HG03460 (cell line): ENCODE measurements at regions not wholly inside any gene's neighbourhood (a gene's known extent, or its start where the extent isn't known, plus 50 kb on each side); places are given as distances from the start of the nearest gene placed in this dataset.

Experiments
- ATAC-seq: cut with Tn5 transposase; IDR thresholded peaks from one replicate; pipeline ENCODE4 v1.9.1; 2021; ENCODE audit not compliant: unreplicated experiment

DNA sequence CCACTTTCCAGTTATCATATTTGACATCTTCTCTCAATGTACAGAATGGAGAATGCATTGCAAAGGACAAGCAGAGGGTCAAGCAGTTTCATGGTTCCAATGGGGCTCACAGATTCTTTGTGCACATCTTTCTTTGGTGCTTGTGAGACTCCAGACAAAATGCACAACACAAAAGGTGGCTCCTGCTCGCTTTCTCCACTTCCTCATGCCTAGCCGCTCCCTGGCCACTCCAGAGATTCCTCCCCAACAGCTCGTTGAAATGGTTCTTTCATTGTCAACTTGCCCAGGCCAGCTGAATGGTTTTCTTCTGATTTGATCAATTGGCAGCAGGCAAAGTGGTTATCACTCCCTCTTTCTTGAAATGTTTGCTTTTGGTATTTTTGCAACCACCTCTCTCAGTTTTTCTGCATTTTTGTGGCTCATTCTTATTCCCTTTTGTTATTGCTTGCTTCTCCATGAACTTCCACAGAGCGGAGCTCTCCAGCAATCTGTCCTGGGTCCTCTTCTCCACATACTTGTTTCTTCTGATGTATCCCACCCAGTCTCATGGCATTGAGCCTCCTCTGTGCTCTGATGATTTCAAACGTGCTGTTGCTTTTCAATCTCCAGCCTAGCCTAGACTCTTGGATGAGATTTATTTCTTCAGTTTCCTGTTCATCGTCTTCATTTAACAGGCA is 507.8 kb upstream of the MKI67 start:
- ATAC-seq, result no peak

DNA sequence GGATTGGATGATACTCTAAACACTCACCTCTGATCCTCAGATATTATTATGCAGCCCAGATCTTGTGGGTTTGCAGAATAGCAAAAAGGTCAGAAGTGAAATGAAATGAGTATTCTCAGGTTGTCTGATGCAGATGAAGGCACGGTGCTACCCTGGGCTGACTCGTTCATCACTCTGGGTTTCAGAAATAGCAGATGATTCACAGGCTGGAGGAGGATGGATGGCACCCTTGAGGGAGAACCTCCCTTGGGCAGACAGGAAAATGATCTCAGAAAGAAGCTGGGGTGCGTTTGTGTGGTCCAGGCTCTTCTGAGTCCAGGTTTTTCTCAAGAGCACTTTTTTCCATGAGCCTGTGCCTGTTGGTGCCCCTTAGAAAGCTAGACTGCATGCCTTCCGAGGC is 515.8 kb upstream of the MKI67 start:
- ATAC-seq, result no peak

DNA sequence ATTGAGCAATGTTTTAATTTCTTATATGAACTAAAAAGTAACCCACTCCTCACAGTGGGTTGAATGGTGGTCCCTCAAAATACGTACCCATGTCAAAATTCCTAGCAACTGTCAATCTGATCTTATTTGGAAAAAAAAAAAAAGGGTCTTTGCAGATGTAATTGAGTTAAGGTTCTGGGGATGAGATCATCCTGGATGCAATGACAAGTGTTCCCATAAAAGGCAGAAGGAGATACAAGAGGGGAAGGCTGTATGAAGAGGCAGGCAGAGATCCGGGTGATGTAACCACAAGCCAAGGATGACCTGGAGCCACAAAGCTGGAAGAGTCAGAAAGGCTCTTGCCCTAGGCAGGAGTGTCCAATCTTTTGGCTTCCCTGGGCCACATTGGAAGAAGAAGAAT is 516.3 kb upstream of the MKI67 start:
- ATAC-seq, result no peak

DNA sequence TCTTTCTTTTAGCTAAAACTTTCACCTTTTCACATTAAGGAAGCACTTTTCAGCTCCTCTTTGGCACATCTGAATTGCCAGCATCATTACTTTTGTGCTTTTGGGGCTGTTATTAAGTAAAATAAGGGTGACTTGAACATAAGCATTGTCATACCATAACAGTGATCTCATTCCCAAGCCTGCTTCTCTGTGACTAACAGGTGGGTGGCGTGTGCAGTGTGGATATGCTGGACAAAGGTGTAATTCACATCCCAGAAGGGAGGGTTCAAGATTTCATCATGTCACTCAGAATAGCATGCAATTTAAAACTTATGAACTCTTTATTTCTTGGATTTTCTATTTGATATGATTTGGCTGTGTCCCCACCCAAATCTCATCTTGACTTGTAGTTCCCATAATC is 517.4 kb upstream of the MKI67 start:
- no peak for ATAC-seq

DNA sequence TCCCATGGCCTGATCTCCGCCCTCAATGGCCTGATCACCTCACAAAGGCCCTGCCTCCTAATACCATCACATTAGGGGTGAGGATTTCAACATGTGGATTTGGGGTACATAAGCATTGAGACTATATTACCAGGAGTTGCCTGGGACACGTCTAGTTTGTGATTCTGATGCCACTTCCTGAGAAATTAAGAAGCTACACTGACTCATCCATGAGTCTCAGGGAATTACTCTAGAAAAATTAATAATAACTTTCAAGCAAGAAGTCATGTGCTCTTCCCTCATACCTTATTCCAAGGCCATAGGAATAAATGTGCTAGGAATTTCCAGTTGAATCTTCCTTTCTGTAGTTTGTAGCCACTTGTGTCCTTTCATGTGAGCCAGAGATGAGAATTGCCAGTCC is 519.3 kb upstream of the MKI67 start:
- ATAC-seq, result no peak

DNA sequence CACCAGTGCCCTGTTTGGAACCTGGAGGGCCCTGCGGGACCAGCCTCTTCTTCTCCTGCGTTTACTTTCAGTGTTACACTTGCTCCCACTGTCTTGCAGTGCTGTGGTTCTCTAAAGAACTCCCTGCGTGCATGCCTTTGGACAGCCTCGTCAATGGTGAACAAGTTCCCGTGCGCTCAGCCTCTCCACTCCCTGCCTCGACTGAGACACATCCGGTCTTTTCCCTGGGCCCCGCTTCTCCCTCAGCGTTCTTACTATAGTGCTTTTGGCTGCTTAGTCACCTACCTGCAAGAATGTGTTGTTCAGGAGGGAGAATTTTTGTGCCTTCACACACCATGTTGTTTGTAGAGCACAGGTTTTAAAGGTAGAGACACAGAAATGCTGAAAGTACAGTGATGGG is 520.7 kb upstream of the MKI67 start:
- ATAC-seq, result no peak

DNA sequence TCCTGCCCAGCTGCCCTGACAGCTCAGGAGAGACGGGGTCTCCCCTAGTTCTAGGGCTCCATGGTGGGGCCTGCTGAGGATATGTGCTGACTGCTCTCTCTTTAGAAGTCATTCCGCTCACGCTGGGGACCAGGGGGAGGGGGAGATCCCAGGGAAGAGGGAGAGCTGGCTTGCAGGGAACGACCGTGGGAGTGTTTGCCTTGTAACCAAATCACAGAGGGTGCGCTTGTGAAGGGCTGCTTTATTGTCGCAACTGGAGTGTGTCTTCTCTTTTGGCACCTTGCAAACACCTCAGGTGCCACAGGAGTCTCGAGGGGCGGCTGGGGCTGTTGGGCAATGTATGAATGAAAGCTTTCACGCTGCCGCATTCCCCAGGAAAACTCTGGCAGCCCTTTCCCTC is 531.3 kb upstream of the MKI67 start:
- ATAC-seq, result no peak

DNA sequence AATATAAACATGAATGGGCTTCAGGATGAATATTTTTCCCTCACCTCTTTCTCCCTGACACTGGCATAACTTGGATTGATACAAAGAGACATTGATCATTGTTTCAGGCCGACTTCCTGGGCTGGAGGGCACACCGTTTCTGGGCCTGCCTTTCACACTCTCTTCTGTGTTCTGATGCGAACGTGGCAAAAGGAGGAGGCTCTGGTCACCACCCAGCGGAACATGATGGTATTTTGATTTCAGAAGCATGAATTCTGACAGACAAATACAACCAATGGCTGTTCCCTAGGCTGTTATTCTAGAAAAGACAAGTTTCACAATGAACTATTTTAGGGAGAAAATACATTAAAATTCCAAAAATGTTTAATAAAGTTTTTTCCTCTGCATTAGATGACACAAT is 534.5 kb upstream of the MKI67 start:
- no peak for ATAC-seq

DNA sequence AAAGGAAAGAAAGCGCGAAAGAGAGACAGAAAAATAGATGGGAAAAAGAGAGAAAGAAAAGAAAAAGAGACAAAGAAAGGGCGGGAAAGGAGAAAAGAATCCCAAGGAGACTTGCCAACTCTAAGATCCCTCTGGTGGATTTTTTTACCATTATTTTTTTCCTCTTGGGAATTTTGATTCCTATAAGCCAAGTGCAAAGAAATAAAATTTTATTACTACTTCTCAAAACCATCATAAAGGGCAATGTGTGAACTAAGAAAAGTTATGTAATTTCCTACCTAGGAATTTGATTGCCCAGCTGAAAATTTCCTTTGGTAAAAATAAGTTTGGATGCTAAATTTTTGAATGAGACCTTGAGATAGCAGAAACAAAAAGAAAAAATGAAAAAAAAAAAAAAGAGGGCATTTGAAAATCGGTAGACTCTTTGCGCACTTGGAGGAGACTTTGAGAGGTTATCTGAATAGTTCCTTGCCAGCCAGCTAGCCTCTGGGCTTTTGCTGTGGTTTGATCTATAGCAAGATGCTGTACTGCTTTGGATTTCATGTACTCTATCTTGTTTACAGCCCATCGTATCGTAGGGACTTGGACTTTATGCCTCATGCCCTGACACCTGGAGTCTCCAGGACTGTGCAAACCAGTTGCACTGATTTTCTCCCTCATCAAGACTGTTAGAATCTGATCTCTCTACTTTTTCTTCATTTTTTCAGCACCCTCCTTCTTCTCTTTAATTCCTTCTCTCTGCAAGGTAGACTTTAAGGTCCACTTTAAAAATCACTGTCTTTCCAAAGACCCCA is 535.4 kb upstream of the MKI67 start:
- no peak for ATAC-seq

DNA sequence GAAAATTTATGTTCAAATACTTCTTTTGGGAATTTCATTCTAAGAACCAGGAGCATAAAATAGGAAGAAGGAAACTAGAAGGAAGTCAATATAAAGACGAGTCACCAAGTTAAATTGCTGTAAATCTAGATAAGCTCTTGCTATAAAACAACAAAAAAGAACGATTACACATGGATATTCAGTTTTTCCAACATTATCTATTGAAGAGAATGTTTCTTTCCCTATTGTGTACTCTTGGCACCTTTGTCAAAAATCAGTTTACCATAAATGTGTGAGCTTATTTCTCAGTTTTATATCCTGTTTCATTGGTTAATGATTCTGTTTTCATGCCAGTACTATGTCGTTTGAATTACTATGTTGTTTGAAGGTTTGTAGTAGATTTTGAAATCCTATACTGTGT is 536.3 kb upstream of the MKI67 start:
- no peak for ATAC-seq

DNA sequence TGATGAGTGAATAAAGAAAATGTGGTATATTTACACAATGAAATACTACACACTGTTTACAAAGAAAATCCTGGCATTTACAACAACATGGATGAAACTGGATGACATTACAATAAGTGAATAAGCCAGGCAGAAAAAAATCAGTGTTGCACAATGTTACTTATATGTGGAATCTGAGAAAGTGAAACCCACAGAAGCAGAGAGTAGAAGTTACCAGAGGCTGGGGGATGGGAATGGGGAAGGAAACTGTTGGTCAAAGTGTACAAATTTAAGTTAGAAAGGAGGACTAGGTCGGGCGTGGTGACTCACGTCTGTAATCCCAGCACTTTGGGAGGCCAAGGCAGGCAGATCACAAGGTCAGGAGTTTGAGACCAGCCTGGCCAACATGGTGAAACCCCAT is 538.5 kb upstream of the MKI67 start:
- ATAC-seq, result no peak

DNA sequence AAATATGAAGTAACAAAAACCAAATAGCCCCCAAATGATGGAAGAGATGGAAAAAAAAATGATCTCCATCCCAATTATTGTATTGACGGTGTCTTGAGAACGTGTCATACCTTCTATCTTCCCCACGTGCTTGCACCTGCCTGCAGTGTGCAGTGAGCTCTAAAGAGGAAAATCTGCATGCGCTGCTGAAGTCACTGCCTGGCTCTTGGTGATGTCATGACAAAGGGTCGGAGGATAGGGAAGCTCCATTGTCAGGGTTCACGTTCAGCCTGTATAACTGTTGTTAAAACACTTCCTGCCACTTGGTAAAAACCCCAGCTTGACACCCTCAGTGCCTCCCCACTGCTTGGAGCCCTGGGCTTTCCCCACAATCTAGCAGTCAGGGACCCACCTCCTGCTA is 549.2 kb upstream of the MKI67 start:
- no peak for ATAC-seq

DNA sequence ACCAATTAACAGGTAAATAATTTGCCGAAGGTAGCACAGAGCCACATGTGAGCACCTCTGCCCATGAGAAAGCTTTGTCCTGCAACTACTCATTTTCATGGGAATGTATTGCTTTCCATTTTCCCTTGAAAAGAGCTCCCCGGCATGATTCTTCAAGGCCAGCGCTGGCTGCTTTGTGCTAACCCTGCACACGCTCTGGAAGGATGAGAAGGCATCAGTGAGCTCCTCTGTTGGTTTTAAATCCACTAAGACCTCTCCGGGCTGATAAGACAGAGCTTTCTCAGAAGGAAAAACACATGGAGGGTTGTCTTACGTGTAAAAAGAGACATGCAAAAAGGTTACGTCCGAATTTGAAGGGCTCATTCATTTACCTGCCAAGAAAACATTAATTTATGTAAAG is 553.9 kb upstream of the MKI67 start:
- no peak for ATAC-seq

DNA sequence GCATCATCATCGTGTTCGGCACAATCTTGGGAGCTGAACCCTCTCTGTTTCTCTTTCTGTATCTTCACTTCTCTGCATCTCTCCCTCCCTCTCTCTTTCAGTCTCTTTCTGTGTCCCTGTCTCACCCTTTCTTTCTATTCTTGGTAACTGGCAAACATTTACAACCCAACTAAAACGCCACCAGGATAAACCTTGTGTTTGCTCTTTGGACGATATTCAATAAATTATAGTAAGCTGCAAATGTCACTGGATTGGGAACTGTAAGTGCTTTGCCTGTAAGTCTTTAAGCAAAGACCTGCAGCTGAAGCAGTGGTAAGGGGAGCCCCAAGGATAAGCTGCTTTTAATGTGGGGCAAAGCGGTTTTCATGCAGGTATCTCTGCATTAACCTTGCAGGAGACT is 558.0 kb upstream of the MKI67 start:
- ATAC-seq, result no peak

DNA sequence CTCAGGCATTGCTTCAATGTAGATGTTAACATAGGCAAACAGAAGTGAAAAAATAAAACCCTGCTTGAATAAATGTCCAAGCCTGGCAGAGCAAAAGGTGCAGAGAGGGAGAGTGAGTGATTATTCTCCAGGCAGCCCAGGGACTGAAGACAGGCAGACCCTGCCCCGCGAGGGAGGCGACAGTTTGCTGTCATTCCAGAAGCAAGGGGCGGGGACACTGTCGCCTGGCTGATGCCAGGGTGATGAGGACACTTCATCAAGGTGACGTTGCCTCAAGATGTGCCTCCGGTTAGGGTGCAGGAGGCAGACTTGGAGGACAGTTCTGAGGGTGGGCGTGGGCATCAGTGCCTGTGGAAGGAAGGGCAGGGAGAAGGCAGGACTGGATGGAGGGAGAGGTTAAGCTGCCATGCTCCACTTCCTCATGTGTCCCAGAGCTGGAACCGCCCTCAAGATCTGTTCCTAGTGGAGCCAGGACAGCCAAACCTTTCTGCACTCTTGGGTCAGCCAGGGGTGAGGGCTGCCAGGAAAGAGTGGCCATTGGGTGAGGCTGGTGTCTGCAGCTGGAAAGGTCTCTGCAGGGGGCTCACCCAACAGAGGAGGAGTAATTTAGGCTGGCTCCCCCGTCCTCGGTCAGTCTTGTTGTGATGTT is 560.5 kb upstream of the MKI67 start:
- no peak for ATAC-seq

DNA sequence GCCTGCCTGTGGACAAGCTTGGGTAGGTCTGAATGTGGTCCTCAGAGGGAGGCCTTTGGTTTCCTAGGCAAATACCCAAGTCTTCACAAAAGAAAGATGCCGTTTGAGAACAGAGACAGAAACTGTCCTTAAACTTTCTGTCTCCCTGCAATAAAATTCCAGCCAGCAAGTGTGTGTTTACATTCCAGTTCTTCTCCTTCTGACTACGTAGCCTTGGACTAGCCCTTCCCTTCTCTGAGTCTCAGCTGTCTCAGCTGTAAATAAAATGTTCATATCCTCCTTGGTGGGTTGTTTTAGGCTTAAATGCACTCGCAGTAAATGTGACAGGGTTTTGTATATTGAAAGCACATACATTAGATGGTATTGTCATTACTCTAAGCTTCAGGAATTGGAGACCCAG is 561.2 kb upstream of the MKI67 start:
- no peak for ATAC-seq

DNA sequence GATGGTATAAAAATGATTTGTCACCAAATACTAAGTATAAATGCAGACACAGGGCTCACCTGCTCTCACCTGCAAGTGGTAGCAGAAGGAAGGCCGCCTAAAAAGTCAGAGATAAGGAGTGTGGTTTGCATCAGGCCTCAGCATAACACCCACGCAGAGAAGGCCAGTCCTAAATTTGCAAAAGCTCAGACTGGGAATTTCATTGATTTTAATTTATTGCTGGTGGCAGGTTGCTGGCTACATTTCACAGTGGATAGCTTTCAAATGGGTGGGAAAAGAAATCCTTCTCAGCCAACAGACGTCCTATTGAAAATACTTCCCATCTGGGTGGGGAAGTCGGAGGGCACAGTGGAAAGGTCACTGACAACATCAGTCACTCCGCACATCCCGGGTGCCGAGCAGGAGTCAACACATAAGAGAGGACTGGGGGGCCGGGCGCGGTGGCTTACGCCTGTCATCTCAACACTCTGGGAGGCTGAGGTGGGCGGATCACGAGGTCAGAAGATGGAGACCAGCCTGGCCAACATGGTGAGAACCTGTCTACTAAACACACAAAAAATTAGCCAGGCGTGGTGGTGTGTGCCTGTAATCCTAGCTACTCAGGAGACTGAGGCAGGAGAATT is 561.8 kb upstream of the MKI67 start:
- ATAC-seq, result no peak

DNA sequence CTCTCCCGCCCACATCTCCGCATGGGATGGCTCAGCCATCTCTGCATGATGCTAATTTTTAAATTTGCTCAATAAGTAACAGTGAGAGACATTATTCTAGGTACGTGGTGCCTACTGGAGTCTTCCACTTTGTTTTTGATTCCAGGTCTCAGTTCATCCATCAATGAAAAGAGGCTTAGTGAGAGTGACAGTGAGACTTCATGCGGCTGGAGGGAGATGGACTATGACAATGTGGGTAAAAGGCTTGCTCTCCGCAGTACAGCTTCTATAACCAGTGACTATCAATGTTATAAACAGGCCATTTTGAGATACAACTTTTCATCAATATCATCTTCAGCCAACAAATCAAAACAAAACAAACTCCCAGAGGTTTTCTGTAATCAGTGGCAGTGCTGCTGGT is 563.4 kb upstream of the MKI67 start:
- no peak for ATAC-seq

DNA sequence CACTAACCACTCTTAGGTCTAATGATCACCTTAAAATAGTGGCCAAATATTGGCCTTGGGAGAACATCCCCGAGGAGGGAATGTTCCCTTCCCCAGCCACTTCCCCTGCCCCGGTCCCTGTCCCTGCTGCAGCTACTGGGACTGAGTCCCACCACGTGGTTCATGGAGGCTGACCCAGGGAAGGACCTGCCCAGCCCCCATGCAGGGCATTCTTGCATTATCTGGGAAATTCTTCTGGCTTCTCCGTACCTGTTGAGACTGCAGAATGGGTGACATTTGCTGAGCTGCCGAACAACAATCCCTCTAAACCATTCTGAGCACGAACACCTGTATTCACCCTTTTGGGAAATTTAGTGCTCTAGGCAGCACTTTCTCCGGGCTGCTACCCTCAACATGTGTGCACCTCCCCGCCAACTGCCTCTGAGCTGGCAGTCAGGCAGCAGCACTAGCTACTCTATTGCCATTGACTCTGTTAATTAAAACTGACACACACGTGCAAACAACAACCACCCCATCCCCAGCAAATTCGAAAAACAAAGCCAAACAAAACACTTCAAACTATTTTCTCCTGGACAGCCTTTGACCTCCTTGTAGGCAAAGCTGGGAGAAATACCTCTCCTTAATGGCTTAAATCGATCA is 567.4 kb upstream of the MKI67 start:
- no peak for ATAC-seq

DNA sequence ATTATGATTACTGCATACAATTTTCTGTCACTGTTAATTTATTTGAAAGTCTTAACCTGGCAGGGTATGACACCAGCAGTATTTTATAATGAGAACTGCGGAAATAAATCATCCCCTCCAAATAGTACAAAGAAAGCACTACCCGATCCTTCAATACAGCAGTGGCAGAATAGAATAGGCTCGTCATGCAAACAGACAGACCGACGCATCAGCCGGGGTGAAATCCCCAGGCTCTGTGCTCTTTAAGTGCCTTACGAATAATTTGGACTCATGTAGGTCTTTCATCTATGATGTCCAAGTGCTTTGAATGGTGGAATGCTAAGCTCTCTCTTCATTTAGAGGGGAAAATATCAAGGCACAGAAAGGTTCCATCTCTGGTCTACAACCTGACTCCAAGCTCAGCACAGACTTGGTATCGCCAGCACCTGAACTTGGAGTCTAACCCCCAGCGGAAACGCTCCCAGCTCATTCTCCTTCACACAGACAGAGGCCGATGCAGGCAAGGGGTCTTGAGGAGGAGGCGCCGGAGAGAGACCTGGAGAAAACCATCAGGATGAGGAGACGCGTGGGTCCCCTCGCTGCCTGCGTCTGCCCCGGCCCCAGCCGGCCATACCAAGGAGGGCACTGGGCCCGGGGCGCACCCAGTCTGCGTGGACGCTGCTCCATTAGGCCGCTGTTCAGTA is 568.1 kb upstream of the MKI67 start:
- no peak for ATAC-seq
